H1 (cell line): ENCODE measurements at regions not wholly inside any gene's neighbourhood (a gene's known extent, or its start where the extent isn't known, plus 50 kb on each side); places are given as distances from the start of the nearest gene placed in this dataset.

Source experiments
- RBBP5 ChIP-seq: IDR thresholded peaks from 2 replicates; pipeline ENCODE4 v1.7.1; 2012; ENCODE audit warnings: low read depth, mild to moderate bottlenecking, inconsistent platforms, low read length, moderate library complexity, borderline replicate concordance
- RFX5 ChIP-seq: IDR thresholded peaks from 2 replicates; pipeline ENCODE4 v1.6.1; 2011; ENCODE audit warnings: low read depth, low read length, improper control_type of control experiment, borderline replicate concordance
- SRF ChIP-seq: IDR thresholded peaks from 2 replicates; pipeline ENCODE4 v1.6.1; 2011; ENCODE audit warnings: mild to moderate bottlenecking, low read depth, low read length, moderate library complexity
- SUZ12 ChIP-seq: fragments of 200-600 bp; sonication (generic); IDR thresholded peaks from 2 replicates; pipeline ENCODE4 v1.6.1; 2012; ENCODE audit warnings: mild to moderate bottlenecking, inconsistent platforms, low read length, moderate library complexity, mixed read lengths
- TF ChIP-seq, protein P1 (sequence below), 3 experiments: IDR thresholded peaks; 1 replicate in 2 of 3; 2 replicates in 1 of 3; pipeline versions ENCODE4 v1.5.1 to v1.6.1; 2011; ENCODE audit warnings: low read length in 3 of 3, mild to moderate bottlenecking in 3 of 3, inconsistent platforms in 2 of 3, low read depth in 1 of 3, moderate library complexity in 1 of 3; ENCODE audit not compliant: insufficient read depth in 1 of 3; ENCODE audit errors: control extremely low read depth in 1 of 3

DNA sequence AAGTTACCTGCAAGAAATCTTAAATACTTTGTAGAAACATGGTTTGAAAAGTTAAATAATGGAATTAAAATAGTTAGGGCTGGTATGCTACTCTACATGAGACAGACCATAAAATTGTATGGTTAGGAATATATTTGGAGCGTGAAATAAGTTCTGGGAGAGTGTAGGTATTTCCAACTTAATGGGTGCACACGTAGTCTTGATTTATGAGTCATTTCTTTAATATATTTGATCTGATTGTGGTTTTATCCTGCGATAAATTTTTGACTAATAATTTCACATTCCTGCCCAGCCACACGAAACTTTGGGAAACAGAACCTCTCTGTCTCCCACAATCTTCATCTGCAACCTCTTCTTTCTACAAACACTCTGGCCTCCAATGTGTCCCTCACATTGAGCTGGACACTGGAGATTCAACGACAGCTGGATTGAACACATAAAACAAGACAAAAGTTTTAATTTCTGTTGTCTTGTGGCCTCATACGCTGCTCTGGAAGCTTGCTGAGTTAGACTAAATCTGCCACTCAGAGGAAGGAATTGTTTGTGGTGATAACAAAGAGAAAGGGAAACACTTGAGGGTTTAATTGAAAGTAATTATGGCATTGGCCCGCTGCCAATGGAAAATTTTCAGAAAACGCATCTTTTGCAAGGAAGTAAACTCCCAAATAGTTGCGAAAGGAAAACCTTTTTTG is 201.8 kb upstream of the ZNF608 start (continued):
- TF ChIP-seq RBBP5, result no peak
- no peak for TF ChIP-seq SUZ12
- TF ChIP-seq, protein P1, sequence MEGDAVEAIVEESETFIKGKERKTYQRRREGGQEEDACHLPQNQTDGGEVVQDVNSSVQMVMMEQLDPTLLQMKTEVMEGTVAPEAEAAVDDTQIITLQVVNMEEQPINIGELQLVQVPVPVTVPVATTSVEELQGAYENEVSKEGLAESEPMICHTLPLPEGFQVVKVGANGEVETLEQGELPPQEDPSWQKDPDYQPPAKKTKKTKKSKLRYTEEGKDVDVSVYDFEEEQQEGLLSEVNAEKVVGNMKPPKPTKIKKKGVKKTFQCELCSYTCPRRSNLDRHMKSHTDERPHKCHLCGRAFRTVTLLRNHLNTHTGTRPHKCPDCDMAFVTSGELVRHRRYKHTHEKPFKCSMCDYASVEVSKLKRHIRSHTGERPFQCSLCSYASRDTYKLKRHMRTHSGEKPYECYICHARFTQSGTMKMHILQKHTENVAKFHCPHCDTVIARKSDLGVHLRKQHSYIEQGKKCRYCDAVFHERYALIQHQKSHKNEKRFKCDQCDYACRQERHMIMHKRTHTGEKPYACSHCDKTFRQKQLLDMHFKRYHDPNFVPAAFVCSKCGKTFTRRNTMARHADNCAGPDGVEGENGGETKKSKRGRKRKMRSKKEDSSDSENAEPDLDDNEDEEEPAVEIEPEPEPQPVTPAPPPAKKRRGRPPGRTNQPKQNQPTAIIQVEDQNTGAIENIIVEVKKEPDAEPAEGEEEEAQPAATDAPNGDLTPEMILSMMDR (IDR thresholded peaks at IDR 0.05; ENCODE audit: control extremely low read depth in 1 of 3, insufficient read depth in 1 of 3, low read depth in 1 of 3, low read length in 3 of 3), result no peak
- TF ChIP-seq RFX5, result no peak
- no peak for TF ChIP-seq SRF
